COLO829 (cell line): ENCODE measurements at regions not wholly inside any gene's neighbourhood (a gene's known extent, or its start where the extent isn't known, plus 50 kb on each side); places are given as distances from the start of the nearest gene placed in this dataset.

ENCODE experiments used
- DNase-seq: peaks from one replicate; pipeline ENCODE4 v3.0.0; 2012; ENCODE audit warnings: low spot score

- no peak for DNase-seq
Observed at GRCh38 chr3:161444694-161445077, 51.9 kb upstream of the OTOL1 start.

- peak; percentile 94 for DNase-seq
Observed at GRCh38 chr3:161443921-161444693, 52.5 kb upstream of the OTOL1 start.

- peak; percentile 75 for DNase-seq
Observed at GRCh38 chr3:161430307-161430706, 59.0 kb upstream of the SPTSSB start.

- DNase-seq, result no peak
Observed at GRCh38 chr3:161427347-161427746, 56.0 kb upstream of the SPTSSB start.

- DNase-seq, result no peak
Observed at GRCh38 chr3:161426758-161427157, 55.4 kb upstream of the SPTSSB start.

- DNase-seq, result peak; percentile 63
Observed at GRCh38 chr3:161423911-161424522, 52.7 kb upstream of the SPTSSB start.

GRCh38 chr3:161422171-161422700 lies 50.9 kb upstream of the SPTSSB start:
- DNase-seq, result no peak
